ENCODE measurements at regions not wholly inside any gene's neighbourhood (a gene's known extent, or its start where the extent isn't known, plus 50 kb on each side); places are given as distances from the start of the nearest gene placed in this dataset.
A peak's percentile ranks its signal among the peaks of the same experiment; 100 is the strongest.
"Not testable (repeated sequence)": the region's sequence is repeated elsewhere in the genome, so short reads cannot be mapped to it uniquely, and the experiment has no call there.

- not testable (repeated sequence) for DNase-seq (ENCODE audit: low spot score)
Measured at GRCh38 chr21:6363591-6363990, 4157.8 kb upstream of the TPTE start.

GRCh38 chr21:6368824-6369223, 4152.6 kb upstream of the TPTE start:
- peak; percentile 19 for DNase-seq (ENCODE audit: low spot score)

GRCh38 chr21:6373253-6373652, 4148.1 kb upstream of the TPTE start:
- DNase-seq (ENCODE audit: low spot score) = peak; percentile 22

- DNase-seq (ENCODE audit: low spot score) = peak; percentile 1
Measured at GRCh38 chr21:6374232-6374631, 4147.2 kb upstream of the TPTE start.

GRCh38 chr21:6374926-6375325, 4146.5 kb upstream of the TPTE start:
- not testable (repeated sequence) for DNase-seq (ENCODE audit: low spot score)

- not testable (repeated sequence) for DNase-seq (ENCODE audit: low spot score)
Measured at GRCh38 chr21:6375776-6376175, 4145.6 kb upstream of the TPTE start.

GRCh38 chr21:6376321-6377070, 4144.9 kb upstream of the TPTE start:
- not testable (repeated sequence) for DNase-seq (ENCODE audit: low spot score)
